SK-N-SH (cell line): ENCODE measurements at regions not wholly inside any gene's neighbourhood (a gene's known extent, or its start where the extent isn't known, plus 50 kb on each side); places are given as distances from the start of the nearest gene placed in this dataset.

Experiments used
- CTCF ChIA-PET: fragments of 300-600, 350-600 bp; formaldehyde crosslinking; extraction: SDS; loops from one replicate; lab custom pipeline; 2021; lab: Yijun Ruan, JAX
- POLR2A ChIA-PET: fragments of 350-600 bp; sonication (Branson Sonifier 250); formaldehyde crosslinking; extraction: SDS; loops from one replicate; lab custom pipeline; 2020; ENCODE audit warnings: antibody characterized with exemption, inconsistent platforms; lab: Yijun Ruan, JAX
- DNase-seq: peaks from one replicate; pipeline ENCODE4 v3.0.0; 2012
- H2AFZ ChIP-seq: fragments of 200-600 bp; sonication (generic); 2 replicates; pipeline ENCODE4 v1.8.1; 2016; ENCODE audit warnings: antibody characterized with exemption, mild to moderate bottlenecking, low read depth
- H3F3A ChIP-seq: fragments of 200-600 bp; sonication (generic); replicated peaks from 2 replicates; pipeline ENCODE3; 2016; ENCODE audit warnings: antibody characterized with exemption, mild to moderate bottlenecking; ENCODE audit not compliant: insufficient read depth
- H3K27ac ChIP-seq, 2 experiments: fragments of 200-500 bp in 1 of 2; fragments of 200-600 bp in 1 of 2; sonication (Bioruptor generic) in 1 of 2; sonication (generic), shearing (Covaris generic) in 1 of 2; 2 replicates each; pipeline versions ENCODE4 v1.5.1 to v1.6.1; 2014 to 2016; ENCODE audit warnings: low read depth in 2 of 2, inconsistent platforms in 1 of 2, low read length in 1 of 2, mild to moderate bottlenecking in 1 of 2, mixed read lengths in 1 of 2
- H3K27me3 ChIP-seq: fragments of 200-600 bp; sonication (generic), shearing (Covaris generic); 2 replicates; pipeline ENCODE4 v1.6.1; 2016; ENCODE audit warnings: mixed run types; ENCODE audit not compliant: insufficient read depth
- H3K36me3 ChIP-seq, 2 experiments: fragments of 200-500 bp in 1 of 2; fragments of 200-600 bp in 1 of 2; sonication (Bioruptor generic) in 1 of 2; sonication (generic) in 1 of 2; replicated peaks in 1 of 2; 2 replicates each; pipeline versions ENCODE3 to v1.5.1; 2014 to 2016; ENCODE audit warnings: low read length in 1 of 2, mild to moderate bottlenecking in 1 of 2; ENCODE audit not compliant: insufficient read depth in 2 of 2, control insufficient read depth in 1 of 2
- H3K4me1 ChIP-seq, 2 experiments: fragments of 200-500 bp in 1 of 2; fragments of 200-600 bp in 1 of 2; sonication (Bioruptor generic) in 1 of 2; sonication (generic), shearing (Covaris generic) in 1 of 2; 2 replicates each; pipeline versions ENCODE4 v1.5.1 to v1.6.1; 2014 to 2016; ENCODE audit warnings: low read depth in 1 of 2, low read length in 1 of 2, mixed run types in 1 of 2; ENCODE audit not compliant: insufficient read depth in 2 of 2, control insufficient read depth in 1 of 2
- H3K4me2 ChIP-seq: fragments of 200-600 bp; sonication (generic), shearing (Covaris generic); 2 replicates; pipeline ENCODE4 v1.6.1; 2017; ENCODE audit warnings: mixed run types
- H3K4me3 ChIP-seq, 2 experiments: fragments of 200-500 bp in 1 of 2; fragments of 200-600 bp in 1 of 2; sonication (Bioruptor generic) in 1 of 2; sonication (generic), shearing (Covaris generic) in 1 of 2; 2 replicates each; pipeline versions ENCODE4 v1.5.1 to v1.8.1; 2014 to 2016; ENCODE audit warnings: low read depth in 2 of 2, inconsistent platforms in 1 of 2, low read length in 1 of 2, mild to moderate bottlenecking in 1 of 2, mixed read lengths in 1 of 2, moderate library complexity in 1 of 2
- H3K79me2 ChIP-seq: fragments of 200-600 bp; sonication (generic); 2 replicates; pipeline ENCODE4 v1.8.1; 2017; ENCODE audit warnings: mild to moderate bottlenecking; ENCODE audit not compliant: insufficient read depth
- H3K9ac ChIP-seq: fragments of 200-600 bp; sonication (generic); 2 replicates; pipeline ENCODE4 v1.6.1; 2017; ENCODE audit warnings: mixed run types
- H3K9me2 ChIP-seq: fragments of 200-600 bp; sonication (generic); 2 replicates; pipeline ENCODE4 v1.6.1; 2017; ENCODE audit warnings: mixed run types
- H3K9me3 ChIP-seq: fragments of 200-600 bp; sonication (generic); 2 replicates; pipeline ENCODE4 v1.6.1; 2017; ENCODE audit warnings: mixed run types, mild to moderate bottlenecking, moderate library complexity
- H4K20me1 ChIP-seq: fragments of 200-600 bp; sonication (generic); 2 replicates; pipeline ENCODE4 v1.6.1; 2017; ENCODE audit warnings: mild to moderate bottlenecking, mixed run types; ENCODE audit not compliant: insufficient read depth
- CHD2 ChIP-seq: fragments of 150-350 bp; IDR thresholded peaks from 2 replicates; pipeline ENCODE4 v1.6.1; 2018; ENCODE audit warnings: low read length; ENCODE audit not compliant: partially characterized antibody
- EZH2phosphoT487 ChIP-seq: fragments of 200-600 bp; sonication (generic); IDR thresholded peaks from 2 replicates; pipeline ENCODE4 v1.6.1; 2017; ENCODE audit warnings: low read depth, mixed run types, mild to moderate bottlenecking, antibody characterized with exemption, moderate library complexity, borderline replicate concordance
- FOSL2 ChIP-seq: IDR thresholded peaks from 2 replicates; pipeline ENCODE4 v1.4.0; 2012; ENCODE audit warnings: low read depth, mild to moderate bottlenecking, moderate library complexity, borderline replicate concordance
- FOXM1 ChIP-seq: IDR thresholded peaks from 2 replicates; pipeline ENCODE4 v1.4.0; 2012; ENCODE audit warnings: low read depth, mild to moderate bottlenecking
- JUND ChIP-seq: IDR thresholded peaks from 2 replicates; pipeline ENCODE4 v1.4.0; 2012
- MEF2A ChIP-seq: IDR thresholded peaks from 2 replicates; pipeline ENCODE4 v1.4.0; 2012; ENCODE audit warnings: low read depth, borderline replicate concordance
- NFIC ChIP-seq: IDR thresholded peaks from 2 replicates; pipeline ENCODE4 v1.4.0; 2012; ENCODE audit warnings: borderline replicate concordance
- RCOR1 ChIP-seq: fragments of 150-350 bp; IDR thresholded peaks from 2 replicates; pipeline ENCODE4 v1.6.1; 2017; ENCODE audit warnings: antibody characterized with exemption, low read length
- RXRA ChIP-seq: IDR thresholded peaks from 2 replicates; pipeline ENCODE4 v1.4.0; 2012; ENCODE audit warnings: low read depth, mild to moderate bottlenecking, borderline replicate concordance
- SIN3A ChIP-seq: IDR thresholded peaks from 2 replicates; pipeline ENCODE4 v1.6.1; 2012; ENCODE audit warnings: low read depth, mild to moderate bottlenecking, low read length, moderate library complexity, borderline replicate concordance
- SMC3 ChIP-seq: IDR thresholded peaks from 2 replicates; pipeline ENCODE4 v1.6.1; 2012; ENCODE audit warnings: low read depth, low read length, improper control_type of control experiment
- WGBS: methylation state at CpG from one replicate; pipeline ENCODE4 v1.1.6; 2017; ENCODE audit warnings: low lambda C conversion rate; 5-methylcytosine and 5-hydroxymethylcytosine counted together
- TF ChIP-seq, protein P1 (sequence below): IDR thresholded peaks from 2 replicates; pipeline ENCODE4 v1.4.0; 2012; ENCODE audit warnings: low read depth, borderline replicate concordance
- TF ChIP-seq, protein P2 (sequence below): fragments of 150-350 bp; IDR thresholded peaks from 2 replicates; pipeline ENCODE4 v1.6.1; 2017; ENCODE audit warnings: antibody characterized with exemption, low read length, low read depth, borderline replicate concordance
- TF ChIP-seq, protein P3 (sequence below): IDR thresholded peaks from 2 replicates; pipeline ENCODE4 v1.4.0; 2012; ENCODE audit warnings: low read depth
- TF ChIP-seq, protein P4 (sequence below): IDR thresholded peaks from 2 replicates; pipeline ENCODE4 v1.4.0; 2012; ENCODE audit warnings: low read depth, borderline replicate concordance

DNA sequence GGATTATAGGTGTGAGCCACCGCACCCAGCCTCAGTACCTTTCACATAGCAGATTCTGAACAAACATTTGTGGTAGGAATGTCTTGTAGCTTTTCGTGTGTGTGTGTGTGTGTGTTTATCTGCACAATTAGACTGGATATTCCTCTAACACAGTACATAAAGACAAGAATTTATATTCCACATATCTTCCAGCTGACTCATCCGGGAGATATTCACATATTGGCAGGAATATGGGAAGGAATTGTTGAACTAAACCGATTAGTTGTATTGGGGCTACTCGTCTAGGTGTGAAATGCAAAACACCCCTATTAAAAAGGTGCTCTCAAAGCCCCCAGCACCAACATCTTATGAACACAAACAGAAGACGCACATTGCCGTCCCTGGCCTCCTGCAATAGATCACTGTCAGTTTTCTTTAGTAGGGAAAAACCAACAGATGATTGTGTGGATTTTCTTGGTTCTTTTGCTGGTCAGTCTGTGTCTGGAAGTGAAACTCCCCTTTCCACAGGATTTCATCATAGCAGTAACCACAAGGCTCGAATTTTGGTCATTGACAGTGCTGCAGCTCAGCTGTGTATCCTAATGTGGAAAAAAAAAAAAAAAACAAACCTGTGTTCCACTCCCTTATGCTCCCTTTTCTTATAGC is 208.5 kb upstream of the ACVR2A start:
- POLR2A ChIA-PET = no interaction called here
- Histone ChIP-seq H3K36me3 (no peaks in the 10 kb centered on the region), H3K27me3 (no peaks in the 10 kb centered on the region; the same call in 1 of the 2 replicates), H3K79me2 (no peaks in the 10 kb centered on the region), H3K27ac (no peak overlapping the region), H4K20me1 (no peaks in the 10 kb centered on the region), H2AFZ (no peak overlapping the region), H3K9me2 (no peaks in the 10 kb centered on the region), H3K4me3 (no peak overlapping the region), H3K9me3 (no peaks in the 10 kb centered on the region), H3F3A (no peaks in the 10 kb centered on the region), H3K9ac (no peak overlapping the region), H3K4me2 (0 out of 2 replicates have a peak overlapping the region, but pooled peaks have one; percentile 11), H3K4me1 (no peaks in the 10 kb centered on the region)
- CTCF ChIA-PET = no interaction called here
- no peak for DNase-seq
- WGBS = 13% methylated on average over 8 of the region's 8 CpGs
- peak; percentile 14; the same call in 1 of the 2 replicates for TF ChIP-seq JUND
- TF ChIP-seq FOSL2 = no peak

DNA sequence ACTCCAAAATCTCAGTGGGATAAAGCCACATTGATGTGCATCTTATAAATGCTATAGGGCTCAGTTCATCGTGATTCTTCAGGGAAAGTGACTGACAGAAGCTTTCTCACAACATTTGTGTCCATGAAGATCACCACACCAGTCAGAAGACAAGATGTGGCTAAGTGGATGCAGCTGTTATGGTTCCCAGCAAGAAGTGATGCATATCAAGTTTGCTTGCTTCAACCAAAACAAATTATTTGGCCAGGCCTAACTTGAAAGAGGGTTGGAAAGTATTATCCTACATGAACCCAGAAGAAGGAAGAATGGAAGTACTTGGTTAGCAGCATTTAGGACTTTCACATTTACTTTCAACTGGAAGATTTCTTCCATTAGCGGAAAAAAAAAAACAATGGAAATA is 210.0 kb upstream of the ACVR2A start:
- no peak overlapping the region for H3K4me2 ChIP-seq
- H4K20me1 ChIP-seq = no peaks in the 10 kb centered on the region
- POLR2A ChIA-PET = no interaction called here
- no peaks in the 10 kb centered on the region; the same call in 1 of the 2 replicates for H3K27me3 ChIP-seq
- H3K9me3 ChIP-seq = no peaks in the 10 kb centered on the region
- WGBS = 38% methylated on average over 2 of the region's 2 CpGs
- no peak for DNase-seq
- no peak overlapping the region for H3K4me3 ChIP-seq
- H3K36me3 ChIP-seq = no peaks in the 10 kb centered on the region
- H3K27ac ChIP-seq = no peak overlapping the region
- H3F3A ChIP-seq = no peaks in the 10 kb centered on the region
- H3K79me2 ChIP-seq = no peaks in the 10 kb centered on the region
- H3K4me1 ChIP-seq = no peaks in the 10 kb centered on the region
- CTCF ChIA-PET = no interaction called here
- H3K9ac ChIP-seq = no peak overlapping the region
- no peak overlapping the region for H2AFZ ChIP-seq
- no peak for TF ChIP-seq CHD2
- TF ChIP-seq NFIC = no peak
- TF ChIP-seq SIN3A = no peak
- TF ChIP-seq, protein P1, sequence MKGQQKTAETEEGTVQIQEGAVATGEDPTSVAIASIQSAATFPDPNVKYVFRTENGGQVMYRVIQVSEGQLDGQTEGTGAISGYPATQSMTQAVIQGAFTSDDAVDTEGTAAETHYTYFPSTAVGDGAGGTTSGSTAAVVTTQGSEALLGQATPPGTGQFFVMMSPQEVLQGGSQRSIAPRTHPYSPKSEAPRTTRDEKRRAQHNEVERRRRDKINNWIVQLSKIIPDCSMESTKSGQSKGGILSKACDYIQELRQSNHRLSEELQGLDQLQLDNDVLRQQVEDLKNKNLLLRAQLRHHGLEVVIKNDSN = no peak
- no peak for TF ChIP-seq FOSL2
- TF ChIP-seq, all 33 proteins: peak for 0
- H3K9me2 ChIP-seq = no peaks in the 10 kb centered on the region

DNA sequence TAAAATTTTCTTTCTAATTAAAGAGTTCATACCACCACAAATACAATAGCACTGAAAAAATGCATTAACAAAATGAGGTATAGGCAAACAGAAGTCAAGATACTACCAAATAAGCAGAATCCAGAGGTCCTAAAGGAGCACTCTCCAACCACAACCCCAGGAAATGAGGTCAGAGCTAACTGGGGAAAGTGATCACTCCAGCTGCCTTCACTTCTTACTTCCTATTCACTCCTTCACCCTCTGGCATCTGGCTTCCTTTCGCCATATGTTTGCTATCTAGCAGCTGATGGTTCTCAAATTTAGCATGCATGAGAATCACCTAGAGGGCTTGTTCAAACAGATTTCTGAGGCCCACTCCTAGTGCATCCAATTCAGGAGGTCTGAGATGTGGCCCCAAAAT is 212.6 kb upstream of the ACVR2A start:
- Histone ChIP-seq H3K9me2 (no peaks in the 10 kb centered on the region), H3F3A (no peaks in the 10 kb centered on the region), H3K4me2 (no peak overlapping the region), H3K79me2 (no peaks in the 10 kb centered on the region), H3K9ac (no peak overlapping the region), H3K4me1 (no peaks in the 10 kb centered on the region), H3K27me3 (no peaks in the 10 kb centered on the region; the same call in 1 of the 2 replicates), H4K20me1 (no peaks in the 10 kb centered on the region), H3K36me3 (no peaks in the 10 kb centered on the region), H3K27ac (no peak overlapping the region), H2AFZ (no peak overlapping the region), H3K9me3 (no peaks in the 10 kb centered on the region), H3K4me3 (no peak overlapping the region)
- TF ChIP-seq, protein P2, sequence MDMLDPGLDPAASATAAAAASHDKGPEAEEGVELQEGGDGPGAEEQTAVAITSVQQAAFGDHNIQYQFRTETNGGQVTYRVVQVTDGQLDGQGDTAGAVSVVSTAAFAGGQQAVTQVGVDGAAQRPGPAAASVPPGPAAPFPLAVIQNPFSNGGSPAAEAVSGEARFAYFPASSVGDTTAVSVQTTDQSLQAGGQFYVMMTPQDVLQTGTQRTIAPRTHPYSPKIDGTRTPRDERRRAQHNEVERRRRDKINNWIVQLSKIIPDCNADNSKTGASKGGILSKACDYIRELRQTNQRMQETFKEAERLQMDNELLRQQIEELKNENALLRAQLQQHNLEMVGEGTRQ = no peak
- TF ChIP-seq CHD2 = no peak
- TF ChIP-seq FOXM1 = no peak
- no peak for TF ChIP-seq JUND
- TF ChIP-seq, protein P3, sequence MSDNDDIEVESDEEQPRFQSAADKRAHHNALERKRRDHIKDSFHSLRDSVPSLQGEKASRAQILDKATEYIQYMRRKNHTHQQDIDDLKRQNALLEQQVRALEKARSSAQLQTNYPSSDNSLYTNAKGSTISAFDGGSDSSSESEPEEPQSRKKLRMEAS = no peak
- TF ChIP-seq, protein P4, sequence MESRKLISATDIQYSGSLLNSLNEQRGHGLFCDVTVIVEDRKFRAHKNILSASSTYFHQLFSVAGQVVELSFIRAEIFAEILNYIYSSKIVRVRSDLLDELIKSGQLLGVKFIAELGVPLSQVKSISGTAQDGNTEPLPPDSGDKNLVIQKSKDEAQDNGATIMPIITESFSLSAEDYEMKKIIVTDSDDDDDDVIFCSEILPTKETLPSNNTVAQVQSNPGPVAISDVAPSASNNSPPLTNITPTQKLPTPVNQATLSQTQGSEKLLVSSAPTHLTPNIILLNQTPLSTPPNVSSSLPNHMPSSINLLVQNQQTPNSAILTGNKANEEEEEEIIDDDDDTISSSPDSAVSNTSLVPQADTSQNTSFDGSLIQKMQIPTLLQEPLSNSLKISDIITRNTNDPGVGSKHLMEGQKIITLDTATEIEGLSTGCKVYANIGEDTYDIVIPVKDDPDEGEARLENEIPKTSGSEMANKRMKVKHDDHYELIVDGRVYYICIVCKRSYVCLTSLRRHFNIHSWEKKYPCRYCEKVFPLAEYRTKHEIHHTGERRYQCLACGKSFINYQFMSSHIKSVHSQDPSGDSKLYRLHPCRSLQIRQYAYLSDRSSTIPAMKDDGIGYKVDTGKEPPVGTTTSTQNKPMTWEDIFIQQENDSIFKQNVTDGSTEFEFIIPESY = no peak
- TF ChIP-seq RXRA = no peak
- TF ChIP-seq RCOR1 = no peak
- TF ChIP-seq MEF2A = no peak
- TF ChIP-seq SMC3 = no peak
- TF ChIP-seq FOSL2 = no peak
- no peak for TF ChIP-seq EZH2phosphoT487
- POLR2A ChIA-PET = no interaction called here
- CTCF ChIA-PET = no interaction called here
- DNase-seq = no peak
- WGBS = 21% methylated on average over 1 of the region's 1 CpG
